HepG2 (cell line): ENCODE measurements at regions not wholly inside any gene's neighbourhood (a gene's known extent, or its start where the extent isn't known, plus 50 kb on each side); places are given as distances from the start of the nearest gene placed in this dataset.

ENCODE experiments used
- ATAC-seq: fragments of 200-7000 bp; cut with Tn5 transposase; 3 replicates; pipeline ENCODE4 v1.9.1; 2020; ENCODE audit warnings: mild to moderate bottlenecking, moderate library complexity
- BruUV-seq: library from RNA; stranded (reverse); fragments of 400-500 nt; replicated peaks from 2 replicates; lab custom pipeline; 2021; lab: Mats Ljungman, UMichigan
- CTCF ChIA-PET: fragments of 300-600 bp; formaldehyde crosslinking; extraction: SDS; loops from one replicate; lab custom pipeline; 2021; ENCODE audit warnings: low total read pairs, inconsistent platforms, low intra/inter-chr PET ratio; lab: Yijun Ruan, JAX
- POLR2A ChIA-PET: fragments of 350-600 bp; sonication (Branson Sonifier 250); formaldehyde crosslinking; loops from one replicate; lab custom pipeline; 2020; ENCODE audit warnings: antibody characterized with exemption, inconsistent platforms; lab: Yijun Ruan, JAX
- DNase-seq: peaks from one replicate; pipeline ENCODE4 v3.0.0-alpha.2; 2015; ENCODE audit warnings: low spot score
- FAIRE-seq: peaks from 3 replicates; lab custom pipeline; 2011; peaks lifted over from hg19 to GRCh38; lab: Jason Lieb, UNC
- H2AFZ ChIP-seq: one replicate; pipeline ENCODE4 v1.6.1; 2011; ENCODE audit warnings: low read length, inconsistent platforms
- H3K27ac ChIP-seq: fragments of 300-600 bp; 3 replicates; pipeline ENCODE4 v1.8.0; 2011; ENCODE audit warnings: mixed run types, mild to moderate bottlenecking, mixed read lengths, low read length, inconsistent platforms; ENCODE audit not compliant: insufficient read depth; ENCODE audit errors: extremely low read length
- H3K27me3 ChIP-seq, 2 experiments: fragments of 200-600 bp in 1 of 2; 2 replicates in 1 of 2; 3 replicates in 1 of 2; pipeline versions ENCODE4 v1.6.0 to v1.8.0; 2011; ENCODE audit warnings: low read length in 2 of 2, mild to moderate bottlenecking in 2 of 2, moderate library complexity in 2 of 2, inconsistent platforms in 1 of 2; ENCODE audit not compliant: insufficient read depth in 2 of 2, control insufficient read depth in 1 of 2
- H3K36me3 ChIP-seq, 2 experiments: fragments of 200-600 bp in 1 of 2; replicated peaks in 1 of 2; 2 replicates in 1 of 2; 3 replicates in 1 of 2; pipeline versions ENCODE4 v1.5.1 to v1.8.0; 2011; ENCODE audit warnings: low read length in 2 of 2, inconsistent platforms in 1 of 2; ENCODE audit not compliant: insufficient read depth in 2 of 2, control insufficient read depth in 1 of 2
- H3K4me1 ChIP-seq: 2 replicates; pipeline ENCODE4 v1.5.1; 2012; ENCODE audit warnings: low read length, inconsistent platforms; ENCODE audit not compliant: insufficient read depth
- H3K4me2 ChIP-seq: 2 replicates; pipeline ENCODE4 v1.6.0; 2011; ENCODE audit warnings: low read depth, low read length, inconsistent platforms
- H3K4me3 ChIP-seq, 3 experiments: fragments of 200-600 bp in 1 of 3; sonication (generic), shearing (Covaris generic) in 1 of 3; replicated peaks in 1 of 3; 2 replicates each; pipeline ENCODE4 v1.5.1; 2011 to 2016; ENCODE audit warnings: low read length in 3 of 3, inconsistent platforms in 2 of 3, low read depth in 2 of 3, mild to moderate bottlenecking in 2 of 3, control low read depth in 1 of 3, mixed read lengths in 1 of 3; ENCODE audit not compliant: insufficient read depth in 1 of 3
- H3K79me2 ChIP-seq: one replicate; pipeline ENCODE4 v1.6.1; 2011; ENCODE audit warnings: low read length, inconsistent platforms; ENCODE audit not compliant: insufficient read depth
- H3K9ac ChIP-seq: 2 replicates; pipeline ENCODE4 v1.6.0; 2011; ENCODE audit warnings: mild to moderate bottlenecking, low read depth, low read length, inconsistent platforms; ENCODE audit not compliant: insufficient read depth
- H3K9me3 ChIP-seq: 2 replicates; pipeline ENCODE4 v1.5.1; 2012; ENCODE audit warnings: mild to moderate bottlenecking, low read length
- H4K20me1 ChIP-seq: 2 replicates; pipeline ENCODE4 v1.6.0; 2011; ENCODE audit warnings: inconsistent platforms, mild to moderate bottlenecking, low read length, moderate library complexity; ENCODE audit not compliant: insufficient read depth
- ATM ChIP-seq: fragments of 450-650 bp; IDR thresholded peaks from 2 replicates; pipeline ENCODE4 v1.7.1; 2017; ENCODE audit warnings: mild to moderate bottlenecking, borderline replicate concordance
- FOSL2 ChIP-seq: sonication (generic); formaldehyde crosslinking; IDR thresholded peaks from 2 replicates; pipeline ENCODE4 v1.4.0; 2020; ENCODE audit warnings: missing genetic modification reagents
- FOXJ3 ChIP-seq: sonication (generic); formaldehyde crosslinking; IDR thresholded peaks from 2 replicates; pipeline ENCODE4 v1.4.0; 2020; ENCODE audit warnings: missing genetic modification reagents, mild to moderate bottlenecking, borderline replicate concordance
- GFI1 ChIP-seq: sonication (generic); formaldehyde crosslinking; IDR thresholded peaks from 2 replicates; pipeline ENCODE4 v1.5.0; 2020; ENCODE audit warnings: missing genetic modification reagents, mild to moderate bottlenecking, borderline replicate concordance
- KAT8 ChIP-seq: IDR thresholded peaks from 2 replicates; pipeline ENCODE4 v1.6.1; 2016; ENCODE audit warnings: missing genetic modification reagents, missing compliant biosample characterization
- MZF1 ChIP-seq: sonication (generic); formaldehyde crosslinking; IDR thresholded peaks from 2 replicates; pipeline ENCODE4 v1.8.1; 2023; ENCODE audit warnings: mild to moderate bottlenecking, missing genetic modification reagents, borderline replicate concordance
- SMAD3 ChIP-seq: sonication (generic); formaldehyde crosslinking; IDR thresholded peaks from 2 replicates; pipeline ENCODE4 v1.4.0; 2020; ENCODE audit warnings: missing genetic modification reagents
- TBX2 ChIP-seq: sonication (generic); formaldehyde crosslinking; IDR thresholded peaks from 2 replicates; pipeline ENCODE4 v1.5.0; 2020; ENCODE audit warnings: missing genetic modification reagents, mild to moderate bottlenecking, borderline replicate concordance
- ZNF598 ChIP-seq: sonication (generic); formaldehyde crosslinking; IDR thresholded peaks from 2 replicates; pipeline ENCODE4 v1.5.1; 2020; ENCODE audit warnings: mild to moderate bottlenecking, missing genetic modification reagents, borderline replicate concordance
- ZNF781 ChIP-seq: sonication (generic); formaldehyde crosslinking; IDR thresholded peaks from 2 replicates; pipeline ENCODE4 v1.5.1; 2020; ENCODE audit warnings: borderline replicate concordance, mild to moderate bottlenecking, missing genetic modification reagents; ENCODE audit errors: not compliant biosample characterization
- ZNF879 ChIP-seq: sonication (generic); formaldehyde crosslinking; IDR thresholded peaks from 2 replicates; pipeline ENCODE4 v1.8.1; 2023; ENCODE audit warnings: missing genetic modification reagents
- WGBS: methylation state at CpG from one replicate; pipeline ENCODE4 v1.1.6; 2017; ENCODE audit warnings: low lambda C conversion rate; 5-methylcytosine and 5-hydroxymethylcytosine counted together
- in situ Hi-C: cut with HindIII; loops from 2 replicates; pipeline ENCODE4 v1.10.0; 2017; ENCODE audit warnings: low pct_unique_long_range_greater_than_20kb; ENCODE audit not compliant: extremely low pct_ligation_motif_present
- intact Hi-C: fragments of 100-400 bp; cut with micrococcal nuclease; formaldehyde crosslinking; loops from one replicate; pipeline ENCODE4 v1.10.0; 2022; ENCODE audit not compliant: unreplicated experiment
- TF ChIP-seq, protein P1 (sequence below): sonication (generic); formaldehyde crosslinking; IDR thresholded peaks from 2 replicates; pipeline ENCODE4 v1.4.0; 2020; ENCODE audit warnings: missing genetic modification reagents, borderline replicate concordance
- TF ChIP-seq, protein P2 (sequence below): sonication (generic); formaldehyde crosslinking; IDR thresholded peaks from 2 replicates; pipeline ENCODE4 v1.4.0; 2020; ENCODE audit warnings: missing genetic modification reagents

DNA sequence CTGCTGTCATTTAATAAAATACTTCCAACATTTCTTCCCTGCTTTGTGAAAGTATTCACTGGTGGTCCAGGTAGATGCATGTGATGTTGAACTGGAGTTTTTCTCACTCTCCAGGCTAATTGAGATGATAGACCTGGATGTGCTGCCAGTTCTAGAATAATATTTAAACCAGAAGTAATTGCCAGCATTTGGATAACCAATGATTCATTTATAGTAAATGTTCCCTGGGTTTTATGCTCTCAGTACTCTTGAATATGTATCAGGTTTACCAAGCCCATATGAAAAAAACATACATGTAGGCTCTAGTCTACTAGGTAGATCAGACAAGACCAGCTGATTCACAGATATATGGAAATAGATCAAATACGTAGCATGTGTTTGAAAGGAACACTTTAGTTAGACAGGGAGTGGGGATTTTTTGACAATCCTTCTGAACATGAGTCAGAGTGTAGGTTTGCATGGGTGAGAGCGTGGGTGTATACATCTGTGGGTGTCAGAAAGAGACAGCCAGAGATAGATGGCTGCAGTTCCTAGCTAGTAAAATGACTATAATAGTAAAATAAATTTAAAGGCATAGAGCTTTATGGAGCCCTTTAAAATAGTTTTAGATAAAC lies 115.1 kb downstream of the NAB1 start:
- Histone ChIP-seq H3K27me3 (no peaks in the 10 kb centered on the region), H3K4me2 (no peak overlapping the region), H3K4me1 (peaks cover 8% of the 10 kb centered on the region; the same call in 1 of the 2 replicates), H3K4me3 (no peak overlapping the region), H3K9me3 (no peaks in the 10 kb centered on the region), H3K27ac (no peak overlapping the region), H3K9ac (no peak overlapping the region), H2AFZ (no peak overlapping the region), H4K20me1 (no peaks in the 10 kb centered on the region), H3K79me2 (no peaks in the 10 kb centered on the region), H3K36me3 (no peaks in the 10 kb centered on the region)
- in situ Hi-C loops: no loop called here
- intact Hi-C loops: no loop called here
- DNase-seq: no peak
- CTCF ChIA-PET: no interaction called here
- no peak for ATAC-seq
- TF ChIP-seq MZF1 (CRISPR knock-in tag): no peak
- no peak for TF ChIP-seq FOSL2 (CRISPR knock-in tag)
- no peak for TF ChIP-seq KAT8 (CRISPR knock-in tag)
- TF ChIP-seq, protein P1, sequence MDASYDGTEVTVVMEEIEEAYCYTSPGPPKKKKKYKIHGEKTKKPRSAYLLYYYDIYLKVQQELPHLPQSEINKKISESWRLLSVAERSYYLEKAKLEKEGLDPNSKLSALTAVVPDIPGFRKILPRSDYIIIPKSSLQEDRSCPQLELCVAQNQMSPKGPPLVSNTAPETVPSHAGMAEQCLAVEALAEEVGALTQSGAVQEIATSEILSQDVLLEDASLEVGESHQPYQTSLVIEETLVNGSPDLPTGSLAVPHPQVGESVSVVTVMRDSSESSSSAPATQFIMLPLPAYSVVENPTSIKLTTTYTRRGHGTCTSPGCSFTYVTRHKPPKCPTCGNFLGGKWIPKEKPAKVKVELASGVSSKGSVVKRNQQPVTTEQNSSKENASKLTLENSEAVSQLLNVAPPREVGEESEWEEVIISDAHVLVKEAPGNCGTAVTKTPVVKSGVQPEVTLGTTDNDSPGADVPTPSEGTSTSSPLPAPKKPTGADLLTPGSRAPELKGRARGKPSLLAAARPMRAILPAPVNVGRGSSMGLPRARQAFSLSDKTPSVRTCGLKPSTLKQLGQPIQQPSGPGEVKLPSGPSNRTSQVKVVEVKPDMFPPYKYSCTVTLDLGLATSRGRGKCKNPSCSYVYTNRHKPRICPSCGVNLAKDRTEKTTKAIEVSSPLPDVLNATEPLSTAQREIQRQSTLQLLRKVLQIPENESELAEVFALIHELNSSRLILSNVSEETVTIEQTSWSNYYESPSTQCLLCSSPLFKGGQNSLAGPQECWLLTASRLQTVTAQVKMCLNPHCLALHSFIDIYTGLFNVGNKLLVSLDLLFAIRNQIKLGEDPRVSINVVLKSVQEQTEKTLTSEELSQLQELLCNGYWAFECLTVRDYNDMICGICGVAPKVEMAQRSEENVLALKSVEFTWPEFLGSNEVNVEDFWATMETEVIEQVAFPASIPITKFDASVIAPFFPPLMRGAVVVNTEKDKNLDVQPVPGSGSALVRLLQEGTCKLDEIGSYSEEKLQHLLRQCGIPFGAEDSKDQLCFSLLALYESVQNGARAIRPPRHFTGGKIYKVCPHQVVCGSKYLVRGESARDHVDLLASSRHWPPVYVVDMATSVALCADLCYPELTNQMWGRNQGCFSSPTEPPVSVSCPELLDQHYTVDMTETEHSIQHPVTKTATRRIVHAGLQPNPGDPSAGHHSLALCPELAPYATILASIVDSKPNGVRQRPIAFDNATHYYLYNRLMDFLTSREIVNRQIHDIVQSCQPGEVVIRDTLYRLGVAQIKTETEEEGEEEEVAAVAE (CRISPR knock-in tag): no peak
- no peak for TF ChIP-seq ZNF781 (CRISPR knock-in tag)
- TF ChIP-seq ATM: no peak
- no peak for TF ChIP-seq ZNF598 (CRISPR knock-in tag)
- TF ChIP-seq ZNF879 (CRISPR knock-in tag): no peak
- TF ChIP-seq TBX2 (CRISPR knock-in tag): no peak
- TF ChIP-seq GFI1 (CRISPR knock-in tag): no peak
- TF ChIP-seq FOXJ3 (CRISPR knock-in tag): no peak
- TF ChIP-seq, protein P2, sequence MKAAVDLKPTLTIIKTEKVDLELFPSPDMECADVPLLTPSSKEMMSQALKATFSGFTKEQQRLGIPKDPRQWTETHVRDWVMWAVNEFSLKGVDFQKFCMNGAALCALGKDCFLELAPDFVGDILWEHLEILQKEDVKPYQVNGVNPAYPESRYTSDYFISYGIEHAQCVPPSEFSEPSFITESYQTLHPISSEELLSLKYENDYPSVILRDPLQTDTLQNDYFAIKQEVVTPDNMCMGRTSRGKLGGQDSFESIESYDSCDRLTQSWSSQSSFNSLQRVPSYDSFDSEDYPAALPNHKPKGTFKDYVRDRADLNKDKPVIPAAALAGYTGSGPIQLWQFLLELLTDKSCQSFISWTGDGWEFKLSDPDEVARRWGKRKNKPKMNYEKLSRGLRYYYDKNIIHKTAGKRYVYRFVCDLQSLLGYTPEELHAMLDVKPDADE (CRISPR knock-in tag): no peak
- no peak for TF ChIP-seq SMAD3 (CRISPR knock-in tag)
- POLR2A ChIA-PET: no interaction called here
- no peak for FAIRE-seq
- no TSS peak for BruUV-seq
- 83% methylated on average over 2 of the region's 2 CpGs for WGBS
